Spinal cord (tissue), 9 donors: ENCODE measurements at regions not wholly inside any gene's neighbourhood (a gene's known extent, or its start where the extent isn't known, plus 50 kb on each side); places are given as distances from the start of the nearest gene placed in this dataset.
"Not testable (repeated sequence)": the region's sequence is repeated elsewhere in the genome, so short reads cannot be mapped to it uniquely, and the experiment has no call there.

Source experiments
- DNase-seq, 6 donors: peaks; one replicate each; pipeline versions ENCODE4 v3.0.0 to v3.0.0-alpha.2; 2013 to 2015; ENCODE audit warnings: low spot score in 6 of 6, low read depth in 4 of 6
- H3K27ac ChIP-seq: one replicate; pipeline ENCODE4 v1.5.1; 2013; ENCODE audit warnings: low read depth, low read length, control low read depth
- H3K27me3 ChIP-seq: one replicate; pipeline ENCODE4 v1.6.1; 2013; ENCODE audit warnings: low read length; ENCODE audit not compliant: control insufficient read depth, insufficient read depth
- H3K36me3 ChIP-seq: one replicate; pipeline ENCODE4 v1.6.1; 2013; ENCODE audit warnings: low read length; ENCODE audit not compliant: control insufficient read depth, insufficient read depth
- H3K4me1 ChIP-seq: one replicate; pipeline ENCODE4 v1.6.1; 2013; ENCODE audit warnings: low read length; ENCODE audit not compliant: control insufficient read depth, insufficient read depth
- H3K4me3 ChIP-seq: one replicate; pipeline ENCODE4 v1.5.1; 2013; ENCODE audit warnings: low read depth, low read length, control low read depth
- H3K9me3 ChIP-seq: one replicate; pipeline ENCODE4 v1.6.1; 2013; ENCODE audit warnings: low read length; ENCODE audit not compliant: control insufficient read depth, insufficient read depth
- WGBS: methylation state at CpG from one replicate; pipeline ENCODE4 v1.1.5; 2013; ENCODE audit warnings: missing lambda C conversion rate; ENCODE audit not compliant: insufficient coverage; 5-methylcytosine and 5-hydroxymethylcytosine counted together
- donor health status: healthy.

DNA sequence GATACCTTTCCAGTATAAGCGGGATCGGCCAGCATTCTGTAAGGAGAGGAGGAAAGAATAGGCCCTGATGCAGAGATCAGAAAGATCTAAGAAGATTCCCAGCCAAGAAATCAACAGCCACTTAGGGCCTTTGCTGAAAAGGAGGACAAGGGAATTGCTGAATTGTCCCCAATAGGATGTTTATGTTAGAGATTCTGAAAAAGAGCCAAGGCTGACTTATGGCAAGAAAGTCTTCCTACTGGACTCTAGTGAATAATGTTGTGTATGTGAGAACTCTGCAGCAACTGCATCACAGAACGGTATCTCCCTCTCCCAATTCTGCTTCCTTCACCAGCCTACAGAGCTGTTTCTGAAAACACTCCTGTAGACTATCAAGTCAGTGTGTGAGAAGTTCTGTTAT lies 298.0 kb upstream of the CXADR start:
- no peaks in the 10 kb centered on the region for H3K27me3 ChIP-seq
- no CpG with 5 or more reads among the region's 3 CpGs for WGBS
- no peaks in the 10 kb centered on the region for H3K4me1 ChIP-seq
- DNase-seq = peak in 1 of 6 donors; percentile 23
- H3K4me3 ChIP-seq = no peak overlapping the region
- no peaks in the 10 kb centered on the region for H3K36me3 ChIP-seq
- H3K9me3 ChIP-seq = no peaks in the 10 kb centered on the region
- no peak overlapping the region for H3K27ac ChIP-seq

DNA sequence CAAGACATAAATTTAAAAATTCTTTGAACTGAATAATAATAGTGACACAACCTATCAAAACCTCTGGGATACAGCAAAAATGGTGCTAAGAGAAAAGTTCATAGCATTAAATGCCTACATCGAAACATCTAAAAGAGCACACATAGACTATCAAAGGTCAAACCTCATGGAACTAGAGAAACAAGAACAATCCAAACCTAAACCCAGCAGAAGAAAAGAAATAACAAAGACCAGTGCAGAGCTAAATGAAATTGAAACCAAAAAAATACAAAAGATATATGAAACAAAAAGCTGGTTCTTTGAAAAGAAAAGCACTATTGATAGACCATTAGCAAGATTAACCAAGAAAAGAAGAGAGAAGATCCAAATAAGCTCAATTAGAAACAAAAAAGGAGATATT lies 293.8 kb upstream of the CXADR start:
- H3K36me3 ChIP-seq, H3K4me3 ChIP-seq, H3K27ac ChIP-seq, H3K4me1 ChIP-seq, H3K27me3 ChIP-seq, DNase-seq, H3K9me3 ChIP-seq: not testable (repeated sequence)
- WGBS = no CpG with 5 or more reads among the region's 1 CpG

DNA sequence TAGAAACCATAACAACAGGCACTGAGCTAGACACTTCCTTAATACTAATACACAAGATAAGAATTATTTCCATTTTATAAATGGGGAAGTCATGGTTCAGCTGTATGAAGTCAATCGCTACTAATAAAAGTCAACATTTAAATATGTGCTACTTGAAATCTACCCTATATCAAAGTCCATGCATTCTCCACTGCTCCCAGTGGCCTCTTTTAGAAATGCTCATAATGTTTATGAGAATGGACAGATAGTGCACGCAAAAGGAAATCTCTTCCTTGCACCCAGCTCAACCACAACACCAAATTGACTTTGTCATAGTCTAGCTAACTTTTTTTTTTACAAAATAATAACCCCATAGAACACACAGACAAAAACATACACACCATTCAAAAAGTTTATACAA lies 281.7 kb upstream of the CXADR start:
- no peak for DNase-seq
- no peaks in the 10 kb centered on the region for H3K4me1 ChIP-seq
- H3K27ac ChIP-seq = no peak overlapping the region
- H3K4me3 ChIP-seq = no peak overlapping the region
- H3K9me3 ChIP-seq = peaks cover 10% of the 10 kb centered on the region
- H3K27me3 ChIP-seq = no peaks in the 10 kb centered on the region
- no CpG with 5 or more reads among the region's 2 CpGs for WGBS
- H3K36me3 ChIP-seq = no peaks in the 10 kb centered on the region

DNA sequence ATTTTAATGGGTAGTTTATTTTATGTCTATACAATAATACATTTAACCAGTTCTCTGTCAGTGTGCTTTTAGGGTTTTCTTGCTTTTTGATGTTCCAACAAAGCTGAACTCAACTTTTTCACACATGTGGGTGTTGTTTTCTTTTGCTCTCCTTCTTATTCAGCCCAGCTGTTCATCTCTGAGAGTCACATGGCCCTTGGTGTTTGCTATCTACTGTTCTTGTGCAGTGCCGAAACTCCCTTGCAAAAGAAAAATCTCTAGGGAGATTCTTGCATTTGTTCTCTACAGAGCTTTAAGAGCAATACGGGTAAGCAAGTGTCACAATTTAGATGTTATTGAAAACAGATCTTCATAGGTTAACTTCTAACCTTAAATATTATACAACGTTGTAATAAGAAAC lies 281.1 kb upstream of the CXADR start:
- Histone ChIP-seq H3K27ac (no peak overlapping the region), H3K9me3 (peaks cover 9% of the 10 kb centered on the region), H3K36me3 (no peaks in the 10 kb centered on the region), H3K4me1 (no peaks in the 10 kb centered on the region), H3K27me3 (no peaks in the 10 kb centered on the region), H3K4me3 (no peak overlapping the region)
- peak in 1 of 6 donors; percentile 2 for DNase-seq
- 67% methylated on average over 1 of the region's 3 CpGs for WGBS

DNA sequence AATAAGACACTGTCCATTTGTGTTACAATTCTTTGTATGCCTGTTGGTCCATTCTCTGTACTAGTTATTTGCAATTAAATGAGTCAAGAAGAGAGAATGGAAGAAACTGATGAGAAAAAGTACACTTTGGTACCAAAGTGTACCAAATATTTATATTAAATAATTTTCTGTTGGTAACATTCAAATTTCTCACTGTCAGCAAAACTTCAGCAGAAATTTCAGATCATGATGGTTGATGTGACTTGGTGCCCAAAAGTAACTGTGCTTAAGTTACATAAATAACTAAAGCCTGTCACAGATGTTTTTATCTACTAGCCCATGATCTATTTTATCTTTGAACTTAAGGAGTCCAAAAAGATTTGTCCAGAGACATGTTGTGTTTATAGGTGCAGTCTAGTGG lies 274.4 kb upstream of the CXADR start:
- H3K9me3 ChIP-seq = no peaks in the 10 kb centered on the region
- no peaks in the 10 kb centered on the region for H3K4me1 ChIP-seq
- no peak overlapping the region for H3K27ac ChIP-seq
- H3K36me3 ChIP-seq = no peaks in the 10 kb centered on the region
- no peaks in the 10 kb centered on the region for H3K27me3 ChIP-seq
- DNase-seq = no peak
- H3K4me3 ChIP-seq = no peak overlapping the region

DNA sequence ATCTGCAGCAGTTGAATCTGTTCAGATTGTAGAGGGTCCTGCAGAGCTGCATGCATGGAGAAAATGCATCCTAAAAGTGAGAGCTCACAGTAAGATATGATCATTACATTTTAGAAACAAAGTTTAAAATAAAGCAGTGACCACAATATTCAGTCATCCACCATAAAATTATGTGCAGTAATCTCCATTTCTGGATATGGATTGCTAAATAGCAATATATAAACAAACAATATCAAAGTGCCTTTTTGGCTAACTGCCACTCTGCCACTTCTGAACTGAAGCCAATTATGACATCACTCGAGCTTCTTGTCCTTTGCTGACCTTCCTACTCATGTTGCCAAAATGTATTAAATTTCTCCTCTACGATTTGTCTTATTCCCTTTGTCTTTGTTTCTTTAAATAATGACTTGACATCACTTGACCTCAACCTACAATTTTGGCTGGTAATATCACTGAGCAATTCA lies 262.0 kb upstream of the CXADR start:
- peak in 2 of 6 donors; percentile 35 to 43 for DNase-seq
- no peaks in the 10 kb centered on the region for H3K36me3 ChIP-seq
- H3K27me3 ChIP-seq = no peaks in the 10 kb centered on the region
- no peak overlapping the region for H3K27ac ChIP-seq
- no peaks in the 10 kb centered on the region for H3K4me1 ChIP-seq
- WGBS = 11% methylated on average over 1 of the region's 2 CpGs
- no peaks in the 10 kb centered on the region for H3K9me3 ChIP-seq
- H3K4me3 ChIP-seq = no peak overlapping the region

DNA sequence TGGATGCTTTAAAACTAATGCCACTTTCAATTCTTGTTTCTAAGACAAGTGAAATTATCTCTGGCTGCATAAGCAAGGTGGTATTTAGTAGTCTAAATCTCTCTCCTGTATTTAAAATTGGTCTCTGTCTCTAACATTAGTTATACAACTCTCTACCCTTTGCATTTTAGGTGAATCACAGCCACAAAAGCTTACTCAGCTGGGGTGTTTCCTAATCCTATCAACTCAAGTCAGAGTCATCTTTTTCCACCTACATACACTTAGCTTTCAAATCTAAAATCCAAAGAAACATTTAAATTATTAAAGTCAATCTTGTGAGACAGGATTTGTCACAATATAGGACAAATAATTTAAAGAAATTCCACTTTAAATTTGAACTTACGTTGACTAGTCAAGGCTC lies 255.1 kb upstream of the CXADR start:
- no peaks in the 10 kb centered on the region for H3K27me3 ChIP-seq
- no peaks in the 10 kb centered on the region for H3K4me1 ChIP-seq
- no peaks in the 10 kb centered on the region for H3K36me3 ChIP-seq
- no peak overlapping the region for H3K4me3 ChIP-seq
- DNase-seq = no peak
- no peaks in the 10 kb centered on the region for H3K9me3 ChIP-seq
- no CpG with 5 or more reads among the region's 1 CpG for WGBS
- H3K27ac ChIP-seq = no peak overlapping the region

DNA sequence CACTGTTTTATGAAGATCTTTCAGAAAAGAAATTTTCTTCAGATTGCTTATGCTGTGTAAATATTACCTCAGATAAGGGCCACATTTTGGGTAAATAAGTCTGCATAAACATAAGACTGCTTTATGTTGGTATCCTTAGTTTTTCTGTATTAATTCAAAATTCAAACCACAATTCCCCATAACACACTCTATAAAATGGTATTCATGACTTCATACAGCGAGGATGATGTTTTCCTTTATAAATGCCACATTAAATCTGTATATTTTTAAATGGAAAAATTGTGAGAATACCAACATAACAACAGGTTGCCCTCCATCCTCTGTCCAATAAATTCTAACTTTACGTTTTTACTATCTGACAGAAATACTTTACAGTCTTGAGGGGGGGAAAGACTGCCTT lies 248.7 kb upstream of the CXADR start:
- H3K36me3 ChIP-seq = no peaks in the 10 kb centered on the region
- DNase-seq = no peak
- no peak overlapping the region for H3K4me3 ChIP-seq
- no peaks in the 10 kb centered on the region for H3K4me1 ChIP-seq
- no peaks in the 10 kb centered on the region for H3K9me3 ChIP-seq
- no peaks in the 10 kb centered on the region for H3K27me3 ChIP-seq
- whole genome bisulfite sequencing = no CpG with 5 or more reads among the region's 2 CpGs
- H3K27ac ChIP-seq = no peak overlapping the region

DNA sequence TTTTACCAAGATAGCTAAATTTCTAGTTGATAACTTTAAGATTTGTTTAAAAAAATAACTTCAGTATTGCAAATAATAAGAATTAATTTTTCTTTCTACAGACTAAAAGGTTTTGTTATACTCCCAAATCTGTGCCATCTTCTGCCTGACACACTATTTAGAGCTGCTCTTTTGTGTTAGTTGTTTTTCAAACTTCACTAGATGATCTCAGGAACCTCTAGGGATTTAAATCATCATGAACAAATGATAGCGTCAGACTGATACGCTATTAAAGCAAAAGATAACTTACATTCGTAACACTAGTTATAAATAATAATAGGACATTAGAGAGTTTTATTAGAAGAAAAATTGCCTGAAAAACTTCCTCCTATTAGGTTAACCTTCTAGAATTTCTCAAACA lies 243.1 kb upstream of the CXADR start:
- no CpG with 5 or more reads among the region's 3 CpGs for WGBS
- no peaks in the 10 kb centered on the region for H3K36me3 ChIP-seq
- peak in 1 of 6 donors; percentile 8 for DNase-seq
- H3K9me3 ChIP-seq = no peaks in the 10 kb centered on the region
- H3K4me3 ChIP-seq = no peak overlapping the region
- H3K4me1 ChIP-seq = no peaks in the 10 kb centered on the region
- H3K27me3 ChIP-seq = no peaks in the 10 kb centered on the region
- peak overlapping the region; percentile 22 for H3K27ac ChIP-seq

DNA sequence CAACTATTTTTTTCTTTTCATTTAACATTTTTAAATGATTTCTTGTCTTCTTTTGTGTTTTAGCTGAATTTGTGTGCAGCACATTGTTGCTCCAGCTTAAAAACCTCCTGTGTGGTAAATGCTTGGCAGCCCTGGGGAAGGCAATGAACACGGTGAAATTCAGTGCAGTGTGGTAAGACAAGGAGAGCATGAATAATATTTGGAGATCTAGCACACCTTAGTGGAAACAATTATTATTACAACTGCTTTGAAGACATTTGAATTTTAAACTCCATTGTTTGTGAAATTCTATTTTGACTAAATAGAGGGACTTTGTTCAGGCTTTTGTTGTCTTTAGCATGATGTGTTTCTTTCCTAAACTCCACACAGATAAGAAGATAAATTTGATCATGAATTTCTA lies 242.6 kb upstream of the CXADR start:
- no peaks in the 10 kb centered on the region for H3K4me1 ChIP-seq
- no peak overlapping the region for H3K27ac ChIP-seq
- no peak overlapping the region for H3K4me3 ChIP-seq
- peak; percentile 72 to 97 (median 78) for DNase-seq
- H3K27me3 ChIP-seq = no peaks in the 10 kb centered on the region
- no CpG with 5 or more reads among the region's 1 CpG for WGBS
- H3K36me3 ChIP-seq = no peaks in the 10 kb centered on the region
- H3K9me3 ChIP-seq = no peaks in the 10 kb centered on the region
